GM23338 (cell line): ENCODE measurements at regions not wholly inside any gene's neighbourhood (a gene's known extent, or its start where the extent isn't known, plus 50 kb on each side); places are given as distances from the start of the nearest gene placed in this dataset.

Experiments
- CREB1 ChIP-seq: fragments of 250-450 bp; sonication (Bioruptor Pico); IDR thresholded peaks from 2 replicates; pipeline ENCODE4 v1.5.0; 2020; ENCODE audit warnings: low read depth, mild to moderate bottlenecking, moderate library complexity
- ETS1 ChIP-seq: IDR thresholded peaks from 2 replicates; pipeline ENCODE4 v1.6.1; 2016; ENCODE audit warnings: antibody characterized with exemption
- EZH2 ChIP-seq: fragments of 200-600 bp; sonication (generic); IDR thresholded peaks from one replicate; pipeline ENCODE4 v1.8.0; 2017; ENCODE audit warnings: antibody characterized with exemption, mild to moderate bottlenecking, low read depth; ENCODE audit not compliant: unreplicated experiment
- EZH2phosphoT487 ChIP-seq: fragments of 200-600 bp; sonication (generic); IDR thresholded peaks from one replicate; pipeline ENCODE4 v1.8.1; 2018; ENCODE audit warnings: antibody characterized with exemption; ENCODE audit not compliant: unreplicated experiment
- POLR2AphosphoS5 ChIP-seq: IDR thresholded peaks from 2 replicates; pipeline ENCODE4 v1.6.1; 2016; ENCODE audit warnings: antibody characterized with exemption, low read depth
- TF ChIP-seq, protein P1 (sequence below), 2 experiments: fragments of 200-600 bp in 1 of 2; sonication (generic) in 1 of 2; conservative IDR thresholded peaks; 2 replicates each; pipeline versions ENCODE4 v1.5.1 to v1.6.1; 2016 to 2017; ENCODE audit warnings: antibody characterized with exemption in 2 of 2, low read depth in 2 of 2, mild to moderate bottlenecking in 2 of 2, moderate library complexity in 1 of 2
- TF ChIP-seq, protein P2 (sequence below): IDR thresholded peaks from one replicate; pipeline ENCODE4 v1.6.1; 2018; ENCODE audit warnings: antibody characterized with exemption; ENCODE audit not compliant: unreplicated experiment

DNA sequence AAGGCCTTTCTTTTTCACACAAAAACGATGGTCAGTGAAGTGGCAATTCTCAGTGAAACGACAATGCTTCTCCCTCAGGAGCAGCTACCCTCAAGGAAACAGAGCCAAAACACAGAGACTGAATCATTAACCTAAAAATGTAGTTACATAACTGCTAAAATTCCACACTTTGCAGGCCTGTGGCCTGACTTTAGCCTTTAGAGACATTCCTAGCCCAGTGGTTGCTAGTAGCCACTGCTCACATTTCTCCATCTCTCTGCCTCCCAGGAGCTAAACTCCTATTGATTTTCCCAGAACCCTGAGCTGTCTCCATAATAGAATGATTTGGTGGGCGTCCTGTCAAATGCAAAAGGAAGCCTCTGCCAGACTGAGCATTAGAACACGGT is 630.1 kb upstream of the KCNMB2 start:
- TF ChIP-seq, protein P1, sequence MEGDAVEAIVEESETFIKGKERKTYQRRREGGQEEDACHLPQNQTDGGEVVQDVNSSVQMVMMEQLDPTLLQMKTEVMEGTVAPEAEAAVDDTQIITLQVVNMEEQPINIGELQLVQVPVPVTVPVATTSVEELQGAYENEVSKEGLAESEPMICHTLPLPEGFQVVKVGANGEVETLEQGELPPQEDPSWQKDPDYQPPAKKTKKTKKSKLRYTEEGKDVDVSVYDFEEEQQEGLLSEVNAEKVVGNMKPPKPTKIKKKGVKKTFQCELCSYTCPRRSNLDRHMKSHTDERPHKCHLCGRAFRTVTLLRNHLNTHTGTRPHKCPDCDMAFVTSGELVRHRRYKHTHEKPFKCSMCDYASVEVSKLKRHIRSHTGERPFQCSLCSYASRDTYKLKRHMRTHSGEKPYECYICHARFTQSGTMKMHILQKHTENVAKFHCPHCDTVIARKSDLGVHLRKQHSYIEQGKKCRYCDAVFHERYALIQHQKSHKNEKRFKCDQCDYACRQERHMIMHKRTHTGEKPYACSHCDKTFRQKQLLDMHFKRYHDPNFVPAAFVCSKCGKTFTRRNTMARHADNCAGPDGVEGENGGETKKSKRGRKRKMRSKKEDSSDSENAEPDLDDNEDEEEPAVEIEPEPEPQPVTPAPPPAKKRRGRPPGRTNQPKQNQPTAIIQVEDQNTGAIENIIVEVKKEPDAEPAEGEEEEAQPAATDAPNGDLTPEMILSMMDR (conservative IDR thresholded peaks at IDR 0.05; ENCODE audit: low read depth in 2 of 2): no peak
- TF ChIP-seq EZH2phosphoT487 (no peak), EZH2 (no peak), CREB1 (CRISPR knock-in tag) (no peak), ETS1 (no peak), POLR2AphosphoS5 (no peak)
- TF ChIP-seq, protein P2, sequence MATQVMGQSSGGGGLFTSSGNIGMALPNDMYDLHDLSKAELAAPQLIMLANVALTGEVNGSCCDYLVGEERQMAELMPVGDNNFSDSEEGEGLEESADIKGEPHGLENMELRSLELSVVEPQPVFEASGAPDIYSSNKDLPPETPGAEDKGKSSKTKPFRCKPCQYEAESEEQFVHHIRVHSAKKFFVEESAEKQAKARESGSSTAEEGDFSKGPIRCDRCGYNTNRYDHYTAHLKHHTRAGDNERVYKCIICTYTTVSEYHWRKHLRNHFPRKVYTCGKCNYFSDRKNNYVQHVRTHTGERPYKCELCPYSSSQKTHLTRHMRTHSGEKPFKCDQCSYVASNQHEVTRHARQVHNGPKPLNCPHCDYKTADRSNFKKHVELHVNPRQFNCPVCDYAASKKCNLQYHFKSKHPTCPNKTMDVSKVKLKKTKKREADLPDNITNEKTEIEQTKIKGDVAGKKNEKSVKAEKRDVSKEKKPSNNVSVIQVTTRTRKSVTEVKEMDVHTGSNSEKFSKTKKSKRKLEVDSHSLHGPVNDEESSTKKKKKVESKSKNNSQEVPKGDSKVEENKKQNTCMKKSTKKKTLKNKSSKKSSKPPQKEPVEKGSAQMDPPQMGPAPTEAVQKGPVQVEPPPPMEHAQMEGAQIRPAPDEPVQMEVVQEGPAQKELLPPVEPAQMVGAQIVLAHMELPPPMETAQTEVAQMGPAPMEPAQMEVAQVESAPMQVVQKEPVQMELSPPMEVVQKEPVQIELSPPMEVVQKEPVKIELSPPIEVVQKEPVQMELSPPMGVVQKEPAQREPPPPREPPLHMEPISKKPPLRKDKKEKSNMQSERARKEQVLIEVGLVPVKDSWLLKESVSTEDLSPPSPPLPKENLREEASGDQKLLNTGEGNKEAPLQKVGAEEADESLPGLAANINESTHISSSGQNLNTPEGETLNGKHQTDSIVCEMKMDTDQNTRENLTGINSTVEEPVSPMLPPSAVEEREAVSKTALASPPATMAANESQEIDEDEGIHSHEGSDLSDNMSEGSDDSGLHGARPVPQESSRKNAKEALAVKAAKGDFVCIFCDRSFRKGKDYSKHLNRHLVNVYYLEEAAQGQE: no peak
